Naive thymus-derived CD8-positive, alpha-beta T cell (primary cell): ENCODE measurements at regions not wholly inside any gene's neighbourhood (a gene's known extent, or its start where the extent isn't known, plus 50 kb on each side); places are given as distances from the start of the nearest gene placed in this dataset.
"Not testable (repeated sequence)": the region's sequence is repeated elsewhere in the genome, so short reads cannot be mapped to it uniquely, and the experiment has no call there.

Experiments used
- ATAC-seq, 2 donors: fragments of 150-1000 bp; cut with Tn5 transposase in 1 of 2; sonication (Bioruptor Pico), chemical (Tn5 transposase) in 1 of 2; 1 replicate in 1 of 2; 2 replicates in 1 of 2; pipeline ENCODE4 v1.10.0; 2021; ENCODE audit warnings: mild to moderate bottlenecking in 2 of 2, moderate library complexity in 2 of 2
- POLR2A ChIA-PET: fragments of 350-600 bp; sonication (Branson Sonifier 250); formaldehyde crosslinking; loops from one replicate; lab custom pipeline; 2021; ENCODE audit warnings: antibody characterized with exemption; lab: Charles Lee
- DNase-seq, 10 donors: peaks; one replicate each; pipeline versions ENCODE4 v3.0.0 to v3.0.0-alpha.2; 2020 to 2022
- H3K27ac Mint-ChIP-seq, 10 donors: one replicate each; pipeline ENCODE4 v1.8.0; 2020 to 2022; ENCODE audit warnings: mild to moderate bottlenecking in 10 of 10, mixed read lengths in 10 of 10, moderate library complexity in 4 of 10, inconsistent platforms in 1 of 10
- H3K27me3 Mint-ChIP-seq, 5 donors: one replicate each; pipeline ENCODE4 v1.8.0; 2021 to 2022; ENCODE audit warnings: mixed read lengths in 5 of 5
- H3K36me3 Mint-ChIP-seq, 3 donors: one replicate each; pipeline ENCODE4 v1.8.0; 2020 to 2022; ENCODE audit warnings: mixed read lengths in 3 of 3, mild to moderate bottlenecking in 2 of 3, inconsistent platforms in 1 of 3
- H3K4me1 Mint-ChIP-seq, 4 donors: one replicate each; pipeline ENCODE4 v1.8.0; 2021 to 2022; ENCODE audit warnings: mixed read lengths in 4 of 4
- H3K4me3 Mint-ChIP-seq, 10 donors: one replicate each; pipeline ENCODE4 v1.8.0; 2020 to 2022; ENCODE audit warnings: mild to moderate bottlenecking in 10 of 10, mixed read lengths in 10 of 10, moderate library complexity in 6 of 10, inconsistent platforms in 1 of 10
- H3K9me3 Mint-ChIP-seq, 9 donors: one replicate each; pipeline ENCODE4 v1.8.0; 2020 to 2022; ENCODE audit warnings: mixed read lengths in 9 of 9, mild to moderate bottlenecking in 3 of 9, inconsistent platforms in 1 of 9, moderate library complexity in 1 of 9

DNA sequence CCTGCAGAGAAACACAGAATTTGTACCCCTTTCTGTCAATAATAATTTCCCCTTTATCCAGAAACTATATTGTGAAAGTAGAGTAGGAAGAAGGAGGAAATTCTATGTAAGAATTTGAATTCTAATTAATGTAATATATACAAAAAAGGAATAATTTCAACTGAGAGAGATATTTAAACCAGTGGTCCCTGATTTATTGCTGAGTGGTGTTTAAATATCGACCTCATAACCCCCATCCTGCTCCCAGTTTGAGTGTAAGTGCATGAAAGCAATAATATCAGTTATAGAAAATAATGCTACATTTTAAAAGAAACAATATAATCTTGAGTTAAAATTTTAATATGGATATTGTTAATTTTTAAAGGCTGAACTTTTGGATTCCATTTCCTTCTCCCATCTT is 286.2 kb upstream of the REG3G start:
- Mint-ChIP-seq H3K4me3 (no peak overlapping the region), H3K36me3 (peaks cover 0 to 5% (median 0%) of the 10 kb centered on the region in 3 donors), H3K27me3 (no peaks in the 10 kb centered on the region), H3K27ac (no peak overlapping the region), H3K4me1 (no peaks in the 10 kb centered on the region), H3K9me3 (peaks cover 2 to 46% (median 18%) of the 10 kb centered on the region in 9 donors)
- POLR2A ChIA-PET, result no interaction called here
- ATAC-seq (no peak), DNase-seq (no peak)

DNA sequence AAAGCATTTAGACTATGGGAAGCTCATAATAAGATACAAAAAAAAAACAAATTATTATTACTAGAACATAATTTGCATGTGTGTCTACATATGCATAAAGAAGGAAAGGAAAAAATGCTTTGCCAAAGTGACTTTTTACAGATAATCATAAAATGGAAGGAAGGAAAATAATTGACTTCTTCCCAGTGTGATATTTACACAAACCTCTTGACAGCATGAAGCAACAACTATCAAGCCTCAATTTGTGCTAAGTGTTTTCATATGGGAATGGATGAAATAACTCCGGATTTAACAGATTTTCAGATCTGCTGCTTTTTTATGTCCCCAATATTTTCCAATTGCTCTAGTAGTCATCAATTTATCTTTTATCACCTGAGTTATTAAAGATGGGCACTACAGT is 275.9 kb upstream of the REG3G start:
- H3K4me3 Mint-ChIP-seq, result no peak overlapping the region
- H3K27ac Mint-ChIP-seq, result no peak overlapping the region
- no peaks in the 10 kb centered on the region for H3K4me1 Mint-ChIP-seq
- DNase-seq, result no peak
- no peaks in the 10 kb centered on the region for H3K36me3 Mint-ChIP-seq
- H3K9me3 Mint-ChIP-seq, result peaks cover 0 to 8% (median 0%) of the 10 kb centered on the region in 9 donors
- no peak for ATAC-seq
- POLR2A ChIA-PET, result no interaction called here
- no peaks in the 10 kb centered on the region for H3K27me3 Mint-ChIP-seq

DNA sequence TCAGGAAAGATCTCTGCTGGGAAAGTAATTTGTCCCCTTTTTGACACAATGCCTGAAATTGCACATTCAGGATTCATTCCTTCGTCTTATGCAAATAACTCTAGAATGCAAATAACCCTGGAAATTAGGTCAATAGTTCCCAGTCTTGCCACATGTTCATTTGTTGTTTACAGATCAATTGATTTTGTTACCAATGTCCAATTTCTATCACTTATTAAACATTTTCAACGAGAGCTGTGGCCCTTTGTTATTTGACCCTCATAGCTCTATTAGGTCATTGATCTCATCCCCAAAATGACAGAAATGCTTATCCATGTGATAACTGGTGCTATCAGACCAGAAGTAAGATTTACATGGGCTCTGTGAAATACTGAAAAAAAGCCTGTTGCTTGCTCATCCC is 275.3 kb upstream of the REG3G start:
- no peaks in the 10 kb centered on the region for H3K36me3 Mint-ChIP-seq
- no peaks in the 10 kb centered on the region for H3K4me1 Mint-ChIP-seq
- H3K9me3 Mint-ChIP-seq, result peaks cover 0 to 8% (median under 1%) of the 10 kb centered on the region in 9 donors
- ATAC-seq (no peak), DNase-seq (no peak)
- H3K4me3 Mint-ChIP-seq, result no peak overlapping the region
- POLR2A ChIA-PET, result no interaction called here
- no peaks in the 10 kb centered on the region for H3K27me3 Mint-ChIP-seq
- H3K27ac Mint-ChIP-seq, result no peak overlapping the region

DNA sequence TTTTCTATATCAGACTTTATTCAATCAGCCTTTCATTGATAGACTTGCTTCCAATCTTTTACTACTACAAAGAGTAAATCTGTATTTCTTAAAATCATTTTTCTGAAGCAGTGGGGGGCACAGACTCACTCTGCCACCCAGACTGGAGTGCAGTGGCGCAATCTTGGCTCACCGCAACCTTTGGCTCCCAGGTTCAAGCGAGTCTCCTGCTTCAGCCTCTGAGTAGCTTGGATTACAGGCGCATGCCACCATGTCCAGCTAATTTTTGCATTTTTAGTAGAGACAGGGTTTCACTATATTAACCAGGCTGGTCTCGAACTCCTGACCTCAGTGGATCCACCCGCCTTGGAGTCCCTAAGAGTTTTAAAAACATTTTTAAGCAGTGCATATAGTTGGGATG is 270.6 kb upstream of the REG3G start:
- Mint-ChIP-seq H3K4me3 (no peak overlapping the region), H3K9me3 (peaks cover 2 to 30% (median 17%) of the 10 kb centered on the region in 9 donors), H3K36me3 (no peaks in the 10 kb centered on the region), H3K27ac (no peak overlapping the region), H3K4me1 (no peaks in the 10 kb centered on the region), H3K27me3 (no peaks in the 10 kb centered on the region)
- POLR2A ChIA-PET, result no interaction called here
- no peak for DNase-seq
- no peak for ATAC-seq

DNA sequence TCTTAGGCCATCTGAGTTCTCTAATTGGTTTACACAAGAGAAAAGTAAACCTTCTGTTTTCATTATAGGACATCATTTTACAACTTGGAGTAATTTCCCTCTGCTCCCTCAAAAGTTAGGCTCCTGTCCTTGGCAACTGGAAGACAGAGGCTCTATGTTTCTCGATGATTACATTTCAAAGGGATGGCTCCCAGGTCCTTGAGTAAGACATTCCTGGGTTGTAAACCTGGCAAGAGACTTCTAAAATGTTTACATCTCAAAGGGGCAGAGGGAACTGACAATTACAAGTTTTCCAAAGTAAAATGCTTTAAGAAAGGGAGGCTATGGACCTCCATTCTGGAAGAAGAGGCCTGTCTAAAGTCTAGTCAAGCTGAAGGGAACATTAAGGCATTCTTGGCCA is 268.3 kb upstream of the REG3G start:
- Mint-ChIP-seq H3K4me1 (no peaks in the 10 kb centered on the region), H3K36me3 (peaks cover 0 to 16% (median 0%) of the 10 kb centered on the region in 3 donors), H3K27ac (no peak overlapping the region), H3K9me3 (peaks cover 13 to 50% (median 37%) of the 10 kb centered on the region in 9 donors), H3K4me3 (no peak overlapping the region), H3K27me3 (peaks cover 0 to 2% (median 0%) of the 10 kb centered on the region in 5 donors)
- no peak for ATAC-seq
- no peak for DNase-seq
- POLR2A ChIA-PET, result no interaction called here

DNA sequence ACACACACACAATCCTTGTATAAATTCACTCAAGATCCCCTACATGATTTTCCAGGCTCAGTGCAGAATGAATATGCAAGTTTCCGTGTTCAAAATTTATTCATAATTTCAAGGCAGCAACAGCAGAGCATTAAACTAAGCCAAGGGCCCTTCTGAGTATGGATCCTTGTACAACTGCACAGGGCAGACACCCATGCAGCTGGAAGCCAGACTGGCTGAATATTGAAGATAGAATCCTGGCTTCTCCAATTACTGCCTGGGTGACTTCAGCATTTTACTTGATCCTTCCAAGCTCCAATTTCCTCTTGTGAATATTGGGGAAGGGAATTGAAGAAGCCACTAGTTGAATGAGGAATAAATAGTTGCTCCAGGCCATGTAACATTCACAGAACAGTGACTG is 267.9 kb upstream of the REG3G start:
- no peak for ATAC-seq
- POLR2A ChIA-PET, result no interaction called here

DNA sequence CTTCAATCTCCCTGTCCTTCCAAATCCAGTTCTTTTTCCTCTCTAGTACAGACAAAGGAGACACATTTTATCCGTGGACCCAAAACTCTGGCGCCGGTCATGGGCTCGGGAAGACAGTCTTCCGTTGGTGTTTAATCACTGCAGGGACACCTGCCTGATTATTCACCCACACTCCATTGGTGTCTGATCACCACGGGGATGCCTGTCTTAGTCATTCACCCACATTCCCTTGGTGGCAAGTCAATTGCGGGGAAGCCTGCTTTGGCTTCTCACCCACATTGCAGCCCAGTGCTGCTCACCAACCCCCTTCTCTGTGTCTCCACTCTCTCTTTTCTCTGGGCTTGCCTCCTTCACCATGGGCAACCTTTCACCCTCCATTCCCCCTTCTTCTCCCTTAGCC is 266.7 kb upstream of the REG3G start:
- H3K27me3 Mint-ChIP-seq, H3K4me1 Mint-ChIP-seq, H3K4me3 Mint-ChIP-seq, POLR2A ChIA-PET, ATAC-seq, H3K27ac Mint-ChIP-seq, DNase-seq: not testable (repeated sequence)
- Mint-ChIP-seq H3K36me3 (peaks cover 0 to 26% (median 0%) of the 10 kb centered on the region in 3 donors), H3K9me3 (peaks cover 16 to 61% (median 52%) of the 10 kb centered on the region in 9 donors)

More for the DNA sequence above, 267.9 kb upstream of the REG3G start:
- Mint-ChIP-seq H3K27ac (no peak overlapping the region), H3K4me3 (no peak overlapping the region), H3K36me3 (peaks cover 0 to 21% (median 0%) of the 10 kb centered on the region in 3 donors), H3K27me3 (peaks cover 0 to 2% (median 0%) of the 10 kb centered on the region in 5 donors), H3K9me3 (peaks cover 16 to 51% (median 41%) of the 10 kb centered on the region in 9 donors), H3K4me1 (no peaks in the 10 kb centered on the region)
- DNase-seq, result no peak

DNA sequence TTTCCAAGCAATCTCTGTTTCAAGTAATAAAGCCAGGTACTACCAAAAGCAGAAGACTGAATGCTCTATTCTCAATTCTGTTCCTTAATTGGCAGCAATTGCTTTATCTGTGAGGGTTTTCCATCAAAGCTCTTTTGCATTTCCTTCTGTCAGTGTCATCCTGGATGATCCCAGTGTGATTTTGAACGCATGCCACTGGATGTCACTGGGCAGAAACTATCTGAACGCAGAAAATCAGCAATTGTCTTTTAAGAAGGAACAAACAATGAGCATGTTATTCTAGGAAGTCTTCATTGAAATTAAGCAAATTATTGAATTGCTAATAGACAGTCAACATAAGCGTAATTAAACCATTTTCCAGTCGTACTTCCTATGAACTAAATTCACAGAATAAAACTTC is 259.0 kb upstream of the REG3G start:
- POLR2A ChIA-PET, result no interaction called here

DNA sequence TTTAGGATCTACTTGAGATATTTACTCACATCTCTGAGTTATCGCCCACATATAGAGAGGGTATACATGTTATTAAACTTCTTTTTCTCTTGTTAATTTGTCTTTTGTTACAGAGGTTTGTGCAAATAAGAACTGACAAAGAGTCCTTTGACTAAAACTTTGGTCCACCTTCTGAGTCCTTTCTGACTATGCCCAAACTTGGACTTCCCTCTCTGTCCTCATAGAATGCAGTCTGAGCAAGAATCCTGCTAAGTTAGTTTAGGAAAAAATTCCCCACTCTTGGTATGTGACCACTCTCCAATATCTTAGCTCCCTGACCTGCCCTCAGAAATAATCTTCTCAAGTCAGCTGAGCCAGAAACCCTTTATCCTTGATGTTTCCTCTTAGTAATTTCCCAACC is 257.5 kb upstream of the REG3G start:
- Mint-ChIP-seq H3K4me3 (no peak overlapping the region), H3K27me3 (no peaks in the 10 kb centered on the region), H3K9me3 (peaks cover 4 to 24% (median 17%) of the 10 kb centered on the region in 9 donors), H3K4me1 (no peaks in the 10 kb centered on the region), H3K27ac (no peak overlapping the region), H3K36me3 (peaks cover 0 to 2% (median 0%) of the 10 kb centered on the region in 3 donors)
- DNase-seq, result no peak
- no peak for ATAC-seq
- POLR2A ChIA-PET, result no interaction called here

More for the DNA sequence above, 259.0 kb upstream of the REG3G start:
- H3K4me3 Mint-ChIP-seq, result no peak overlapping the region
- peaks cover 0 to 17% (median 0%) of the 10 kb centered on the region in 3 donors for H3K36me3 Mint-ChIP-seq
- no peak overlapping the region for H3K27ac Mint-ChIP-seq
- ATAC-seq, result no peak
- H3K4me1 Mint-ChIP-seq, result no peaks in the 10 kb centered on the region
- H3K27me3 Mint-ChIP-seq, result no peaks in the 10 kb centered on the region
- DNase-seq, result no peak
- peaks cover 17 to 39% (median 31%) of the 10 kb centered on the region in 9 donors for H3K9me3 Mint-ChIP-seq

DNA sequence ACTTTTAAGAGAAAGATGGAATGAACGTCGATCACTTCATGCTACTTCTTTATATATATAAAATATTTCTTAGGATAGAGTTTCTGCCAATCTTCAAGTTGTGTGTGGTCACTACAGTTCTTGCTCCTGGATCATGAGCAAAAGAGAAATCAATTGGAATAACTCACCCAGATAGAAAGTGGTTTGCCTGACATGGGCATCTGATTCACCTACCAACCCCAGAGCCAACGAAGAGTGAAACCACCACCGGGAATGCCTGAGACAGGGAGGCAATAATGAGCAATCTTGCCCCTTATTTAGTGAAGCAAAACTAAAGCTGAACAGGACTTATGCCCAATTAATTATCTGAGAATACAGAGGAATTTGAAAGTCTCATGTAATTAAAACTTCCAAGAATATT is 250.2 kb upstream of the REG3G start:
- Mint-ChIP-seq H3K4me3 (no peak overlapping the region), H3K9me3 (peaks cover 0 to 38% (median 16%) of the 10 kb centered on the region in 9 donors), H3K27ac (no peak overlapping the region), H3K36me3 (no peaks in the 10 kb centered on the region), H3K27me3 (no peaks in the 10 kb centered on the region), H3K4me1 (no peaks in the 10 kb centered on the region)
- ATAC-seq (no peak), DNase-seq (no peak)
- POLR2A ChIA-PET, result no interaction called here

DNA sequence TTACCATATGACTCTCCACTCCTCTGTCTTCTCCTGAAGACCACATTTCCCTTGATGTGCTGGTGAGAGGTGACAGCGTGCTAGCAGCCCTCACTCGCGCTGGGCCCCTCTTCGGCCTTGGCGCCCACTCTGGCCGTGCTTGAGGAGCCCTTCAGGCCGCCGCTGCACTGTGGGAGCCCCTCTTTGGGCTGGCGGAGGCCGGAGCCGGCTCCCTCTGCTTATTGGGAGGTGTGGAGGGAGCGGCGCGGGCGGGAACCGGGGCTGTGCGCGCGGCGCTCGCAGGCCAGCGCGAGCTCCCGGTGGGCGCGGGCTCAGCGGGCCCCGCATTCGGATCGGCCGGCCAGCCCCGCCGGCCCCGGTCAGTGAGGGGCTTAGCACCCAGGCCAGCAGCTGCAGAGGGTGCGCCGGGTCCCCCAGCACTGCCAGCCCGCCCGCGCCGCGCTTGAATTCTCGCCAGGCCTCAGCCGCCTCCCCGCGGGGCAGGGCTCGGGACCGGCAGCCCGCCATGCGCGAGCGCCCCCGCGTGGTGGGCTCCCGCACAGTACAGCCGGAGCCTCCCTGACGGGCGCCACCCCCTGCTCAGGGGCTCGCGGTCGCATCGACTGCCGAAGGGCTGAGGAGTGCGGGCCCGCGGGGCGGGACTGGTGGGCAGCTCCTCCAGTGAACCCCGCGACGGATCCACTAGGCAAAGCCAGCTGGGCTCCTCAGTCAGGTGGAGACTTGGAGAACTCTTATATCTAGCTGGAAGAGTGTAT is 246.6 kb upstream of the REG3G start:
- no peak overlapping the region for H3K27ac Mint-ChIP-seq
- POLR2A ChIA-PET, result no interaction called here
- no peak overlapping the region for H3K4me3 Mint-ChIP-seq
- H3K36me3 Mint-ChIP-seq, result peaks cover 0 to 5% (median 0%) of the 10 kb centered on the region in 3 donors
- peaks cover 9 to 47% (median 25%) of the 10 kb centered on the region in 9 donors for H3K9me3 Mint-ChIP-seq
- no peak for ATAC-seq
- H3K4me1 Mint-ChIP-seq, result no peaks in the 10 kb centered on the region
- DNase-seq, result no peak
- no peaks in the 10 kb centered on the region for H3K27me3 Mint-ChIP-seq

DNA sequence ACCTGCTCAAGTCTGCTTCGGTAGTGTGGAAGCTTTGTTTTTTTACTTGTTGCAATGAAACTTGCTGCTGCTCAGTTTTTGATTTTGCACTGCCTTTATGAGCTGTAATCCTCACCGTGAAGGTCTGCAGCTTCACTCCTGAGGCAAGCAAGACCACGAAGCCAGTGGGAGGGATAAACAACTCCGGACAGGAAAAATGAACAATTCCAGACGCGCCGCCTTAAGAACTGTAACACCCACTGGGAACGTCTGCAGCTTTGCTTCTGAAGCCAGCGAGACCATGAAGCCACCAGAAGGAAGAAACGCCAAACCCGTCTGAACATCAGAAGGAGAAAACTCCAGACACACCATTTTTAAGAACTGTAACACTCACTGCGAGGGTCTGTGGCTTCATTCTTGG is 245.7 kb upstream of the REG3G start:
- ATAC-seq, result no peak

DNA sequence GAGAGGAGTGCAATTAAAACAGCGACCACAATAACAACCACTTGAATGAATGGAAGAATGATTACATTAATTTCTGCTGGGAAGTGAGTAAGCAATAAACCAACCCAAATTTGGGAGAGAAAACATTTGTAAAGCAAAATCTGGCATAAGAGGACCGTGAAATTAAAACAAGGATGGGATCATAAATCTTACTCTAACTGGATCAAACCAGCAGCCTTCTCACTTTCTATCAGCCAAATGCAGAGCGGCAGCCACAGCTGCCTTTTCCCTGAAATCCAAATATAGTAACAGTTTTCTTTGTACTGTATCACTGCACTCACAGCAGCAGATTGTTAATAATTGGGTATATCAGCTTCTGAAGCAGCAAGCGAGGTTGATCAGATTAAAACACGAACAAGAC is 245.2 kb upstream of the REG3G start:
- DNase-seq (no peak), ATAC-seq (no peak)
- H3K27me3 Mint-ChIP-seq, result no peaks in the 10 kb centered on the region
- no peak overlapping the region for H3K4me3 Mint-ChIP-seq
- no peak overlapping the region for H3K27ac Mint-ChIP-seq
- H3K9me3 Mint-ChIP-seq, result peaks cover 9 to 43% (median 23%) of the 10 kb centered on the region in 9 donors
- peaks cover 0 to 5% (median 0%) of the 10 kb centered on the region in 3 donors for H3K36me3 Mint-ChIP-seq
- POLR2A ChIA-PET, result no interaction called here
- no peaks in the 10 kb centered on the region for H3K4me1 Mint-ChIP-seq

More for the DNA sequence above, 245.7 kb upstream of the REG3G start:
- H3K9me3 Mint-ChIP-seq, result peaks cover 9 to 47% (median 25%) of the 10 kb centered on the region in 9 donors
- POLR2A ChIA-PET, result no interaction called here
- H3K36me3 Mint-ChIP-seq, result peaks cover 0 to 5% (median 0%) of the 10 kb centered on the region in 3 donors
- H3K27me3 Mint-ChIP-seq, result no peaks in the 10 kb centered on the region
- no peak for DNase-seq
- no peak overlapping the region for H3K4me3 Mint-ChIP-seq
- no peaks in the 10 kb centered on the region for H3K4me1 Mint-ChIP-seq
- no peak overlapping the region for H3K27ac Mint-ChIP-seq
